Activated T-helper 9 cell treated with anti-CD3 and anti-CD28 coated beads, Interleukin-2, amount 50 U/mL, for 16 hours (primary cell): ENCODE measurements at regions not wholly inside any gene's neighbourhood (a gene's known extent, or its start where the extent isn't known, plus 50 kb on each side); places are given as distances from the start of the nearest gene placed in this dataset.
"Not testable (repeated sequence)": the region's sequence is repeated elsewhere in the genome, so short reads cannot be mapped to it uniquely, and the experiment has no call there.

Experiments used
- DNase-seq: peaks from one replicate; pipeline ENCODE4 v3.0.0-alpha.2; 2020; ENCODE audit warnings: low read depth

GRCh38 chr14:25868521-25869314 lies 729.1 kb downstream of the NOVA1 start:
- no peak for DNase-seq

GRCh38 chr14:25861406-25861805 lies 736.4 kb downstream of the NOVA1 start:
- DNase-seq = no peak

- DNase-seq = no peak
Observed at GRCh38 chr14:25848601-25849000, 749.2 kb downstream of the NOVA1 start.

- DNase-seq = no peak
Observed at GRCh38 chr14:25846246-25846645, 751.6 kb downstream of the NOVA1 start.

- no peak for DNase-seq
Observed at GRCh38 chr14:25843481-25844470, 754.1 kb downstream of the NOVA1 start.

- no peak for DNase-seq
Observed at GRCh38 chr14:25841226-25841625, 756.6 kb downstream of the NOVA1 start.

- no peak for DNase-seq
Observed at GRCh38 chr14:25837551-25837965, 760.3 kb downstream of the NOVA1 start.

GRCh38 chr14:25836636-25837035 lies 761.2 kb downstream of the NOVA1 start:
- DNase-seq = no peak

GRCh38 chr14:25833341-25834126 lies 764.3 kb downstream of the NOVA1 start:
- no peak for DNase-seq

GRCh38 chr14:25832585-25832984 lies 765.2 kb downstream of the NOVA1 start:
- no peak for DNase-seq

GRCh38 chr14:25828562-25828961 lies 769.3 kb downstream of the NOVA1 start:
- DNase-seq = no peak

GRCh38 chr14:25826105-25826504 lies 771.7 kb downstream of the NOVA1 start:
- DNase-seq = no peak

GRCh38 chr14:25820368-25820767 lies 770.4 kb upstream of the STXBP6 start:
- DNase-seq = no peak

- DNase-seq = not testable (repeated sequence)
Observed at GRCh38 chr14:25814622-25815021, 764.7 kb upstream of the STXBP6 start.

GRCh38 chr14:25803386-25804018 lies 753.6 kb upstream of the STXBP6 start:
- no peak for DNase-seq

- no peak for DNase-seq
Observed at GRCh38 chr14:25800841-25801240, 750.9 kb upstream of the STXBP6 start.

GRCh38 chr14:25788252-25788651 lies 738.3 kb upstream of the STXBP6 start:
- DNase-seq = no peak

GRCh38 chr14:25765909-25766308 lies 716.0 kb upstream of the STXBP6 start:
- DNase-seq = no peak

GRCh38 chr14:25759920-25760655 lies 710.1 kb upstream of the STXBP6 start:
- DNase-seq = no peak

GRCh38 chr14:25759256-25759655 lies 709.3 kb upstream of the STXBP6 start:
- no peak for DNase-seq

GRCh38 chr14:25757364-25757763 lies 707.4 kb upstream of the STXBP6 start:
- DNase-seq = no peak
